Dedifferentiated amniotic fluid mesenchymal stem cell (primary cell): ENCODE measurements at regions not wholly inside any gene's neighbourhood (a gene's known extent, or its start where the extent isn't known, plus 50 kb on each side); places are given as distances from the start of the nearest gene placed in this dataset.
"Not testable (repeated sequence)": the region's sequence is repeated elsewhere in the genome, so short reads cannot be mapped to it uniquely, and the experiment has no call there.

ENCODE experiments used
- DNase-seq: peaks from one replicate; pipeline ENCODE4 v3.0.0-alpha.2; 2016; ENCODE audit errors: extremely low spot score

DNA sequence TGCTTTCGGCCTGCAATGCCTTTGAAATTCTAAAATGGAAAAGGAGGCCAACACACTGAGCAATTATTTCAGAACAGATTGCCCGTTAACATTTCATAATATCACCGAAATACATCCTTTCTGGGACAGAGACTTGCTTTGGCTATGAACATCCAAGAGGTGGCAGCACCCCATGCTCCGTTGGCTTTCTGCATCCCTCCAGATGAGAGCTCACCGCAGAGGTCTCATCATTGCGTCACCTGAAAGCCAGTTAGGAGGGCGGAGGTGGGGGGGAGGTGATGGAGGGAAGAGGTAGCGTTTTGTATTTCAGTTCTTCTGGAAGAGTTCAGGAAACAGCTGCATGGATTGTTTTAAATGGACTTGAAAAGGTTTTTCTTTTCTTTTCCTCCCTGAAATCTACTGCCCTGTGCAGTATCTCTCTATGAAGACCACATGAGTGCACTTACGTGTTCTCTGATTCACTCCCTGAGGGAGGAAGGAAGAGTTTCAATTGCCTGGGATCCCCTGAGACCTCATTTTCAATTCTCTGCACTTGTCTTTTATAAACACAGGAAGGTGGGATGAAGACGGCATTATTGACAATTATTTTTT, 166.8 kb upstream of the PGRMC2 start:
- DNase-seq = peak; percentile 95

DNA sequence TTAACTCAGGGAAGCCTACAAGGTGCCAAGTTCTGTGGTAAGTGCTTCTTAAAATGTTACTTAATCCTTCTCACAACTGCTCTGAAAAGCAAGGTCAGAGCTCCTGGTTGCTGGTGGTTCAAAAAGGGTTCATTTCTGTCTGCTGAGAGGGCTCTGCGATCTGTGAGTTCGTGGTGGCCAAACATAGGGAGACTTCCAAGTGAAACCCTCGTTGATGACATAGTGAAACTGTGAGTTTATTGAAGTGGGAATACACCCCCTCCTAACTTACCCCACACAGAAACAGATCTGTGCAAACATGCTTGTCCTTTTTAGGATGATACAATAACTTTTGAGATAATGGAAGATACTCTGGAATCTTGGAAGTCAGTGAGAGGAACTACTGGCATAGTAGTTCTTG, 164.8 kb upstream of the PGRMC2 start:
- DNase-seq = no peak

DNA sequence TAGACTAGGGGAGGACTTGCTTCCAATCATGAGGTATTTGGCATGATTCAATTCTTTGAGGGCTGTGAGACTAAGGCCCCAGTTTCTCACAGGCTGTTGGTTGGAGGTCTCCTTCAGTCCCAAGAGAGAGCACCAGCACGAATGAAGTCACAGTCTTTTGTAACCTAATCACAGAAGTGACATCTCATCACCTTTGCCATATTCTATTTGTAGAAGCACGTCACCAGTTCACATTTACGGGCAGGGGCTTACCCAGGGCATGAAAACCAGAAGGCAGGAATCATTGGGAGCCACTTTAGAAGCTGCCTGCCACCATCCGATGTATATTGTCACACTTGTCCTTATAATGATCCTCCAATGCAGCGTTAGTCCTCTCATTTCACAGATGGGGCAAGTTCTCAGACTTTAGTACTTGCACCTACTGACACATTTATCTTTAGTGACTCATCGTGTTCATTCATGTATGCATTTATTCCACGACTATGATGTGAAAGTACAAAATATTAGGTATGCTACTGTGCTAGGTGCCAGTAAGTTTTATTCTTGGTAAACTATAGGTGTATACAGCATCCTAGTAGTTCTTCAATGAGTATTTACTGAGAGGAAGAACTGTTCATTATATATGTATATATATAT, 163.8 kb upstream of the PGRMC2 start:
- DNase-seq = no peak

DNA sequence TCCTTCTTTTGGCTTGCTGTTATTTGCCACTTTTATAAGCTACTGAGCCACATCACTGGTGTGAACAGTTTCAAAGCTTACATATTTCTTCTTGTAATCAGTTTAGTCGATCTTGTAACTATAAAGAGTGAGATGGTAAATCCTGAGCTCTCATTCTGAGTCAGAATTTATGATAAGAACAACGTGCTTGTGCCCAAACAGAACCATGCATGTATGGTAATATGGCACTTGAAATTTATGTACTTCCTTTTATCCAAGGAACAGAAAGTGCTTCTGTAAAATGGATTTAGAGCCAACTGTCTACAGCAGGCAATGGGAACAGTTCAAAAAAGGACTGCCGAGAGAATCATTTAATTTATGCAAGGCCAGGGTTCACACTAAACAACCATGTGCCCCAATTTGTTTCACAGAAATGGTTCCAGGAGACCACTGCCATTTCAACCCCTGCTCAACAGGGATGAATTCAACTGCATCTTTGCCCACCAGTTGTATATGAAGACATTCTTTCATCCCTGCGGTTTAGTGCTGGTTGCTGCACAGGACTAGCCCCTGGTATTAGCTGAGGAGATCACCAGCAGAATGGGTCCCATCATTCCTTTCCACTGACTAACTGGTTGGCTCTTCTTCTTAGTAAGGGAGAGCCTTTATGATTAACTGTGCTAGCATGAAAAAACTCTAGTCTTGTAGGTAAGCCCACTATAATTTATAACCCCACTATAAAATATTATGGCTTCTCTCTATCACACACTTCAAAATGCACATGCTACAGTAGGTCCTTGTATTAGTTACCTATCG, 162.9 kb upstream of the PGRMC2 start:
- no peak for DNase-seq

DNA sequence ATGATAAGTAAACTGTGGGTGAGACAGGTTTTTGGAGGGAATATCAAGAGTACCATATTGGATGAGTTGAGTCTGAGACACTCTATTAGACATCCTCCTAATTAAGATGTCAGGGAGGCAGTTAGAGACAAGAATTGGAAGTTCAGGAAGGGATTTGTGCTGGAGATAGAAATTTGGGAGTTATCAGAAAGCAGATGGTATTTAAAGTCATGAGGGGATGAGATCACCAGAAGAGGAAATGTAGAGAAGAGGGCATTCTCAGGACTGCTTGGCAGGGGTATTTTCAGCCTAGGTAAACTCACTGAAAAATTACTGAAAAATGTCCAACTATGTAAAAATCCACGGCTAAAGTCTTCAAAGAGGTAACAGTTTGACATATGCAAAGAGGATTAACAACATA, 161.6 kb upstream of the PGRMC2 start:
- no peak for DNase-seq

DNA sequence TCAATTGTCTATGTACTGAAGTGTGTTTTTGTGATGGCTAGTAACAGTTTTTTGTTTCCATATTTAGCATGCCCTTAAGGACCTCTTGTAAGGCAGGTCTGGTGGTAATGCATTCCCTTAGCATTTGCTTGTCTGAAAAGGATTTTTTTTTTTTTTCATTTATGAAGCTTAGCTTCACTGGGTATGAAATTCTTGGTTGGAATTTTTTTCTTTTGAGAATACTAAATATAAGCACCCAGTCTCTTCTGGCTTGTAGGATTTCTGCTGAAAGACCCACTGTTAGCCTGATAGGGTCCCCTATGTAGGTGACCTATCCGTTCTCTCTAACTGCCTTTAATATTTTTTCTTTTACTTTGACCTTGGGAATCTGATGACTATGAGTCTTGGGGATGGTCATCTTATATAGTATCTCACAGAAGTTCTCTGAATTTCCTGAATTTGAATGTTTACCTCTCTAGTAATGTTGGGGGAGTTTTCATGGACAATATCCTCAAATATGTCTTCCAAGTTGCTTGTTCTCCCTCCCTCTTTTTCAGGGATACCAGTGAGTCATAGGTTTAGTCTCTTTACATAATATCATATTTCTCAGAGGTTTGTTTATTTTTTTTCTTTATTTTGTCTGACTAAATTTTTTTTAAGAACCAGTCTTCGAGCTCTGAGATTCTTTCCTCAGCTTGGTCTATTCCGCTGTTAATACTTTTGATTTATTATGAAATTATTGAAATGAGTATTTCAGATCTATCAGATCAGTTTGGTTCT, 157.1 kb upstream of the PGRMC2 start:
- no peak for DNase-seq

DNA sequence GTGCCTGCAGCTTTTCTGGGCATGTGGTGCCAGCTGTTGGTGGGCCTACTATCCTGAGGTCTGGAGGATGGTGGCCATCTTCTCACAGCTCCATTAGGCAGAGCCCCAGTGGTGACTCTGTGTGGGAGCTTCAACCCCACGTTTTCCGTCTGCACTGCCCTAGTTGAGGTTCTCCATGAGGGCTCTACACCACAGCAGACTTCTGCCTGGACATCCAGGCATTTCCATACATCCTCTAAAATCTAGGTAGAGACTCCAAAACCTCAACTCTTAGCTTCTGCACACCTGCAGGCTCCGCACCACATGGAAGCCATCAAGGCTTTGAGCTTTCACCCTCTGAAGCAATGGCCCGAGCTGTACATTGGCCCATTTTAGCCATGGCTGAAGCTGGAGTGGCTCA, 153.3 kb upstream of the PGRMC2 start:
- DNase-seq = no peak

DNA sequence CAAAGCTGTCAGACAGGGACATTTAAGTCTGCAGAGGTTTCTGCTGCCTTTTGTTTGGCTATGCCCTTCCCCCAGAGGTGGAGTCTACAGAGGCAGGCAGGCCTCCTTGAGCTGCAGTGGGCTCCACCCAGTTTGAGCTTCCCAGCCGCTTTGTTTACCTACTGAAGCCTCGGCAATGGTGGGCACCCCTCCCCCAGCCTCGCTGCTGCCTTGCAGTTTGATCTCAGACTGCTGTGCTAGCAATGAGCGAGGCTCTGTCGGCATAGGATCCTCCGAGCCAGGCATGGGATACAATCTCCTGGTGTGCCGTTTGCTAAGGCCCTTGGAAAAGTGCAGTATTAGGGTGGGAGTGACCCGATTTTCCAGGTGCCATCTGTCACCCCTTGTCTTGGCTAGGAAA, 149.4 kb upstream of the PGRMC2 start:
- DNase-seq = not testable (repeated sequence)

DNA sequence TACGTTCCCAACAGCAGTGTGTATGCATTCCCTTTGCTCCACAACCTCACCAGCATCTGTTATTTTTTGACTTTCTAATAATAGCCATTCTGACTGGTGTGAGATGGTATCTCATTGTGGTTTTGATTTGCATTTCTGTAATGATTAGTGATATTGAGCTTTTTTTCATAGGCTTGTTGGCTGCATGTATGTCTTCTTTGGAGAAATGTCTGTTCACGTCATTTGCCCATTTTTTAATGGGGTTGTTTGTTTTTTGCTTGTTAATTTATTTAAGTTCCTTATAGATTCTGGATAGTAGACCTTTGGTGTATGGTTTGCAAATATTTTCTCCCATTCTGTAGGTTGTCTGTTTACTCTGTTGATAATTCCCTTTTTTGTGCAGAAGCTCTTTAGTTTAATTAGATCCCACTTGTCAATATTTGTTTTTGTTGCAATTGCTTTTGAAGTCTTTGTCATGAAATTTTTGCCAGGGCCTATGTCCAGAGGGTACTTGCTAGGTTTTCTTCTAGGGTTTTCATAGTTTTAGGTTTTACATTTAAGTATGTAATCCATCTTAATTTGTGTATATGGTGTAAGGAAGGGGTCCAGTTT, 141.5 kb upstream of the PGRMC2 start:
- not testable (repeated sequence) for DNase-seq

DNA sequence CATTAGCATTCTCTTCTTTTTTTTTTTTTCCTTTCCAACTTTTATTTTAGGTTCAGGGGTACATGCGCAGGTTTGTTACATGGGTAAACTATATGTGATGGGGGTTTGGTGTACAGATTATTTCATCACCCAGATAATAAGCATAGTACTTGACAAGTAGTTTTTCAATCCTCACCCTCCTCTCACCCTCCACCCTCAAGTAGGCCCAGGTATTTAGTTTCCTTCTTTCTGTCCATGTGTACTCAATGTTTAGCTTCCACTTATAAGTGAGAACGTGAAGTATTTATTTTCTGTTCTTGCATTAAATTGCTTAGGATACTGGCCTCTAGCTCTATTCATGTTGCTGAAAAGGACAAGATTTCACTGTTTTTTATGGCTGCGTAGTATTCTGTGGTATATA, 140.8 kb upstream of the PGRMC2 start:
- no peak for DNase-seq

DNA sequence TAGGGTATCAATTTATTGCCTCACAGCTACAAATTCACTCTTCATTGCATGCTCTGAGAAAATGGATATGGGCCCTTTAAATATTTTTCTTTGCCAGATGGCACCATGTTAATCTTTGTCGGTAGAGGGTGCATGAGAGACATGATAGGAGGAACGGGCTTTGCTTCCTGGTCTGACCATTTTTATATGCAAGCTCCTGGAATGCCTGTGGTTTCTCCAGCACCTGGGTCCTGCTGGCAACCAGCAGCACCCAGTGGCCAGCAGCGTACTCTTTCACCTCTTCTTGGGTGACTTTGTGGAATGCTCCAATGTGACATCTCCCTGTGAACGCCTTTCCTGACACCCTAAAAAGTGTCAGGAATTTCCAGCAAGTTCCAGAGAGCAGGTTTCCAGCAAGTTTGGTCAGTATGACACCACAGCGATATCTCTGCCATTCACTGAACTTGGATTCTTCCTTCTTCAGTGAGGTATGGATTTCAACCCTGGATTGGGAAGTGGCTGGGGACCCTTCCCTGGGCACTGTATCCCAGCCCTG, 140.3 kb upstream of the PGRMC2 start:
- peak; percentile 73 for DNase-seq

DNA sequence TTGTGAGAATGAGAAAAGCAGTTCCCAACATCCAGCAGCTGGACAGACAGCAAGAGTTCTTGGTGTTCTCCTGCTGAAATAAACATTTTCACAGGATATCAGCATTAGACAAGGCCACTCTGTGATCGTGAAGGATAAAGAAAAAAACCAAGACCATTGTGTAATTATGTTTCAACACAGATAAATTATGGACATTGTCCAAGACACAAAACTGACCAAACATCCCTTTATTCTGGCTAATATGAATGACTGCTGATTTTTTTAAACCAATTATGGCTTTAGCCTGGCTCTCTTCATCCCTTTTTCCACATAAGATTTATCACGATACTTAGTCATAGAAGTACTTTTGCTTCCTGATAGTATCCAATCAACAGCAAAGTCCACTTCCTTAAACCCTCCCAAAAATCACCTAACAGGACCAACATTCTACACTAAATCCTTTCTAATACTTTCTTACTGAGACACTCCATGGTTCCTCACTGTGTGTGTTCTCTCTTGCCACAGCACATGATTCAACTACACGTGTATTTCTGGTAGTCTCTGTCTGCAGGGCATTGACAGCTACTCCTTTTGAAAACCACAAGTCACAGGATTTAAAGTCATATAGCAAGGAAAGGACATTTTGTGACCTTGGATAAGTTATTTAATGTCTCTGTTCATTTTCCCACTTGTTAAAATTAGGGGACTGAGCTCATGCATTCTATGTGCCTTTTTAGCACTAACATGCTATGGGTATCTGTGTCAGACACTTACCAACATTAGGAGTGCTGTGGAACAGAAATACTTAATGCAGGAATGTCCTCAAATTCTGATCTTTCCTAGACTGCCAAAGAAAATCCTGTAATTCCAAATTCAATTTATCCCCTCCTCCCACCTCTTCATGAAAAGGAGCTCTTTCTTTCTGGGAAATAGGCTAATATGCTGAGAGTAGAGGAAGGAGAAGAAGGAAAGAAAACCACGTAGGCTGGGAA, 137.2 kb upstream of the PGRMC2 start:
- no peak for DNase-seq

DNA sequence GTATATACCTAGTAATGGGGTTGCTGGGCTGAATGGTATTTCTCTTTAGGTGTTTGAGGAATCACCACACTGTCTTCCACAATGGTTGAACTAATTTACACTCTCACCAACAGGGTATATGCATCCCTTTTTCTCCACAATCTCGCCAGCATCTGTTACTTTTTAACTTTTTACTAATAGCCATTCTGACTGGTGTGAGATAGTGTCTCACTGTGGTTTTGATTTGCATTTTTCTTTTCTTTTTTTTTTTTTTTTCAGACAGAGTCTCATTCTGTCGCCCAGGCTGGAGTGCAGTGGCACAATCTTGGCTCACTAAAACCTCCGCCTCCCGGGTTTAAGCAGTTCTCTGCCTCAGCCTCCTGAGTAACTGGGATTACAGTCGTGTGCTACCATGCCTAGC, 134.7 kb upstream of the PGRMC2 start:
- DNase-seq = not testable (repeated sequence)

DNA sequence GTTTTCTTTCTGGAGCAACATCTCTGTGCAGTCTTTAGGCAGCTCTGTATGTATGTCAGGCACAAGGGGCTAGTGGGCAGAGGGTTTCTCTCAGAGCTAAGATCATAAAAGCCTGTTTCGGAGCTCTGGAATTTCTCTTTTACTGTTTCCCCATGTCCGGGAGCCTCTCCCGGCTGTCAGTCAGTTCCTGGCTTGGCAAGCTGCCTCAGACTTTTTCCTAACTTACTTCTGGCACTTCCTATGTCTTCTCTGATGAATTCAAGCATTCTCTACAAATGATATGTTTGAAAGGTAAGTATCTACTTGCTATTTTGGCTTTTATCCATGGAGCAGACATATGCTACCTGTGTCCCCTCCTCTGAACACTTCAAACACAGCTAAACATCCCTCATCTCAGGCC, 129.3 kb upstream of the PGRMC2 start:
- DNase-seq = no peak

DNA sequence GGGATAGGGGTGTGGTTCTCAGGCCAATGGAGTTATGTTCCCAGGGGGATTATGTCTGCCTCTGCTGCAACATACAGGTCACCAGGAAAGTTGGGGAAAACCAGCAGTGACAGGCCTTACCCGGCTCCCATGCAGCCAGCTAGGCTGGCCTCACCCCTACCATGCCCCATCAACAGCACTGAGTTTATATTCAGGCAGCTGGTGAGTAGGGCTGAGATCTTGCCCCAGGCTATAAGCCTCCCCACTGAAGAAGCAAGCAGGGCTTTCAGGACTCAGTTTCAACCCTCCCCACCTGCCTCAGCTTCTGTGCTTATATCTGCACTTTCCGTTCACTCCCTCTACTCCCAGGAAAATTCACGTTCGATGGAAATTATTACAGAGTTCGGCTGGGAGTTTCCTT, 122.4 kb upstream of the PGRMC2 start:
- DNase-seq = no peak

DNA sequence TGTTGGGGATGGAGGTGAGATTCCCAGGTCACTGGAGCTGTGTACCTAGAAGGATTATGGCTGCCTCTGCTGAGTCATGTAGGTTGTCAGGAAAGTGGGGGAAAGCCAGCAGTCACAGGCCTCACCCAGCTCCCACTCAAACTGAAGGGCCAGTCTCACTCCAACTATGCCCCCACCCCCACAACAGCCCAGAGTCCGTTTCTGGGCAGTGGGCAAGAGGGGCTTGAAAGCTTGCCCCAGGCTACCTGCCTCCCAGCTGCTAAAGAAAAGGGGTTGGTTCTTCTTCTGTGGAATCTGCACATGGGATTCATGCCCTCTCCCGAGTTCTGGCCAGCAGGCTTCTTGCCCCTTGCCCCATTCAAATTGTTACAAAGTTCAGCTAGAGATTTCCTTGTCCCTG, 116.0 kb upstream of the PGRMC2 start:
- no peak for DNase-seq

DNA sequence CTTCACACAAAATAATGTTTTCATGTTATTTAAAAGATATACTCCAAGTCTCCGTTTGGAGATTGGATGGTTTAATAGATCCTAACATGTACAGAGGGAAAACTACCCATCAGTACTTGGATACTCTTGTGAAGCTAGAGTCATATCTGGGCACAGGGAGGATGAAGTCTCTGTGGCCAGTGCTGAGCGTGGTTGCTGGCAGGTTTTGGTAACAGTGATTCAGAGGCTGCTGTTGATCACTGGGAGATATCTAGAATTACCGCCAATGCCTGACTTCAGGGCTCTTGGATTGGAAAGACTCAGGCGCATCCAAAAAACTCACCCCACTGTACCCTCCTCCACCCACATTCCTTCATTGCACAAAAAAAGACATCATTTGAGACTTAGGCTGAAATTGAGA, 107.2 kb upstream of the PGRMC2 start:
- no peak for DNase-seq

DNA sequence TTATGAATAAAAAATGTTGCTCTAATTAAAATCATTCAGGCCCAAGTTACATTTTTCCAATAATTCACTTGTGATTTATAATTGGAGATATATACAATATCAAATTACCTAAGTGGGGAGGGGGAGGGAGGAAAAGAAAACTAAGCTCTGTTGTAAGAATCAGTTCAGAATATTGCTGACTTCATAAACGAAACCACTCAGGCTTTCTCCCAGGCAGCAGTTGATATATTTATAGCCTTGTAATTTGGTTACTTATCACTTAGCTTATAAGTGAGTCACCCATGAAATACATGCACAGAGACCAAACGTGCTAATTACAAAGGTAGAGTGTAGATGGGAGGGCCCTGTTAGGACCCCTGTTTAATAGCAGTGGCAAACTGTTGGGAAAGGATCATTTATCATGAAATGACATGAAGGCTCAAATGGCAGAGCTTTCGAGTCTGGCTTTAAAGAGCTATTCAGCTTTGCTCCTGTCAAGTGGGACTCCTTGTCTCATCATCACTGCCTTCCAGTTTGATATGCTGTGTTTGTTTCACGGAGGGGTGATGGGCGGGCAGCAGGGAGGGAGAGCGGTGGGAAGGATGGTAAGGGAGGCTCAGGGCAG, 105.6 kb upstream of the PGRMC2 start:
- peak; percentile 46 for DNase-seq

DNA sequence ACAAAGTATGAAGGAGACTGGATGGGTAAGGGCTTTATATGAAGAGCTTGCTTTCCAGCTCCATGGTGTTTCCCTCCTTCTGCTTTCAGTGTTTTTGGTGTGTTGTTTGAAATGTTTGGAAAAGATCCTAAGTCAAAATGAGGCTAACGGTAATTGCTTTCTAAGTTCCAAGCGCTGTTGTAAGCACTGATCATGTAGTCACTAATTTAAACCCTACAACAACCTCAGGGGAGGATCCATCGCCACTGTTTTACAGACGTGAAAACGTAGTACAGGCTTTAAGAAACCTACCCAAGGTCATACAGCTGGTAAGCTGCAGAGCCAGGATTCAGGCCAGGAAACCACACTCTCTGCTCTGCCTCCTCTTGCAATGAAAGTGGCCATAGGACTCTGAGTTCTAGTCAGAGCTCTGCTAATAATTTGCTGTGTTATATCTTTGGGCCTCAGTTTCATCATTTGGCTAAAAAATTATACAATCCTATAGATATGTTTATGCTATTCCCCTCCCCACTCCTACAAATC, 102.9 kb upstream of the PGRMC2 start:
- DNase-seq = no peak

DNA sequence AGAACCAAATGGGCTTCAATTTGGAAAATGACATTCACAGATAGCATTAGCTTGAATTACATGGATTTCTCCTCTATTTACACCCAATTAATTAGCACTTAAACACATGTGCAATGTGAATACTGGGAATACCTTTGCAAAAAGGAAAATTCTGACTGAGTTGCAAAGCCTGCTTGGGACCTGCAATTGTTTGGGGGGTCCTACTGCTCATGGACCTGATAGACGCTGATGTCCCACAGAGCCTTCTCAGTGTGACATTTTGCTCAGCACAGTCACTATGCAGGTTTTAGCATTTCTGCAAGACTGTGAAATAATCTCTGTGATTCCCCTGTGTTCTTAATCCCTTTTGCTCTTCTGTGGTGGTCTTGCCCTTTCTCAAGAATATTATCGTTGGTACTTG, 101.2 kb upstream of the PGRMC2 start:
- DNase-seq = no peak
